ENCODE measurements at regions not wholly inside any gene's neighbourhood (a gene's known extent, or its start where the extent isn't known, plus 50 kb on each side); places are given as distances from the start of the nearest gene placed in this dataset.

DNA sequence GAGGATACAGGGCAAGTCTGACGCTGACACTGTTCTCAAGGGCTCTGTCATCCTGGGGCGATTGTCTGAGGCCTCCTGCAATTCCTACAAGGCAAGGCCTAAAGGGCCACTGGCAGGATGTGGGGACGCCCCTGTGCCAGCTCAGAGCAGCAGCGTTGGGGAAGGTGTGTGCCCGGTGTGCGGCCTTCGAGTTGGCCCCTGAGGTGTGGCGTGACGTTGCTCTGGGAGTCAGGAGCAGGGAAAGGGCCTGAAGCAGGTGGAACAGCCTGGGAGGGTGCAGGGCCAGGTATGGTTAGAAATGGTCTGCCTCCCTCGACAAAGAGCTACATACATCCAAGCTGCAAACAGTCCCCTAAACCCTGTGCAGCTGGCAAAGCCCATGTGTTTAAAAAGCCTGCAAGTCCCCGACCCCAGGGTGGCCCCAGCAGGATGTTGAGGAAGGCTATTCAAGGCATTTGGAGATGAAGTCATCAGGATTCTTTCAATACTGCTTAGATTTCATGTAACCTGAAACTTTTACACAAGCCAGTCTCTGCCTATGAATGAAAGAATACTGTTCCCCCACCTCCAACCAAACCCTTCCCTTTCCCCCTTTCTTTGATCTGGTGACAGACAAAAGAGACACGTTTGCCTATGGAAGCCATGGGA, 142.5 kb upstream of the TNS3 start:
- no peak overlapping the region for H3K4me3 Mint-ChIP-seq
- peaks cover 82% of the 10 kb centered on the region for H3K4me1 Mint-ChIP-seq
- peak overlapping the region; percentile 97 for H3K27ac Mint-ChIP-seq
- no peak for DNase-seq (ENCODE audit: low spot score in 2 of 2, unreplicated experiment in 2 of 2)
- H3K9me3 Mint-ChIP-seq = no peaks in the 10 kb centered on the region
- TF ChIP-seq CTCF (IDR thresholded peaks at IDR 0.05; ENCODE audit: unreplicated experiment) = no peak
- H3K36me3 Mint-ChIP-seq = no peaks in the 10 kb centered on the region
- H3K27me3 Mint-ChIP-seq (ENCODE audit: low read depth) = no peaks in the 10 kb centered on the region

DNA sequence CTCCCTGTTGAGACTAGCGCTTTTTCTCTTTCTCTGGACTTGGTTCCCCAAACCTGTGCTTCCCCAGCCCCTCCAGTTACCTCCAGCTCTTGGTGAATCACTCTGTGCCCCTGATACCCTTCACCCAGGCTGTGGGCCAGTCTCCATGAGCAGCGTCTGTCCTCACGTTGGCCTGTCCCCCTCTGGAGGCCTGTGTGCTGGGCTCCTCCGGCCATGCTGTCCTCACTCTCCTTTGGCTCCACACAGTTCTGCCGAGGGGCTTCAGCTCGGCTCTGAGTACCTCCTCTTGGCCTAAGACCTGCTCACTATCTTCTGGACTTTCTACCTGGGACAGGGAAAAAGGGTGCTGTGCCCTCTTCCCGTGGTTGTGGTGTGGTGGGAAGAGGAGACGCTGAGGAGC, 140.2 kb upstream of the TNS3 start:
- no peak for DNase-seq (ENCODE audit: low spot score in 2 of 2, unreplicated experiment in 2 of 2)
- Mint-ChIP-seq H3K4me3 (no peak overlapping the region), H3K4me1 (peaks cover 86% of the 10 kb centered on the region), H3K27ac (peak overlapping the region; percentile 95), H3K36me3 (no peaks in the 10 kb centered on the region), H3K27me3 (ENCODE audit: low read depth) (no peaks in the 10 kb centered on the region), H3K9me3 (peaks cover 4% of the 10 kb centered on the region)
- no peak for TF ChIP-seq CTCF (IDR thresholded peaks at IDR 0.05; ENCODE audit: unreplicated experiment)

DNA sequence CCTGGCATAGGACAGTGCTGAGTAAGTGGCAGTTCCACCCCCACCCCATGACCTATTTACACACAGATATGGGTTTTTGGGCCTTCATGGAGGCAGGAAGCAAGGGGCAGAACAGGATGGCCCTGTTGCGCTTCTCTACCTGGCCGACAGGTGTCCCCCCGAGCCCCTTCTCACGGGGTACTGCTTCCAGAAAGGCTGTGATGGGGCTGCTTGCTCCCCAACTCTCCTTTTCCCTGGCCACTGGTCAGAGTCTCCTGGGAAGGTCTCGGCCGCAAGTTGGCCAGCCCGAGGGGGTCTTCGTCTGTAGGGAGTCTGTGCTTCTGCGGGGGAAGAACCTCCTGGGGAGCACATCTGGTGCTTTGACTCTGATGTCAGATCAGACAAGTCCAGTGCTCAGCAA, 139.8 kb upstream of the TNS3 start:
- DNase-seq (ENCODE audit: low spot score in 2 of 2, unreplicated experiment in 2 of 2) = no peak
- Mint-ChIP-seq H3K27me3 (ENCODE audit: low read depth) (no peaks in the 10 kb centered on the region), H3K9me3 (peaks cover 6% of the 10 kb centered on the region), H3K27ac (peak overlapping the region; percentile 95), H3K36me3 (no peaks in the 10 kb centered on the region), H3K4me1 (peaks cover 85% of the 10 kb centered on the region), H3K4me3 (no peak overlapping the region)
- TF ChIP-seq CTCF (IDR thresholded peaks at IDR 0.05; ENCODE audit: unreplicated experiment) = no peak

DNA sequence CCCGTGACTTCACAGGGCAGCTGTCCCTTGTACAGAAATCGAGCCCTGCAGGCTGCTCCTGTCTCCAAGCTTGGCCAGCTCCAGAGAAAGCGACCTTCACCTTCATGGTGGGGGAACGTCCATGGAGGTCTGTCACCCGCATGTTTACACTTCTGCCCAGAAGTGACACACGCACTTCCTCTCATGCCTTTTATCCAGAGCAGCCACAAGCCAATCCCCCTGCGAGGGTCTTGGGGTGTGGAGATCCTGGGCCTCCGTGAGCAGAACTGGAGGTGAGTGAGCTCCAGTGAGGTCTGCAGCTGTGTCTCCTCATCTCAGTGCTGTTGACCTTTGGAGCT, 139.0 kb upstream of the TNS3 start:
- Mint-ChIP-seq H3K27ac (peak overlapping the region; percentile 95), H3K9me3 (peaks cover 6% of the 10 kb centered on the region), H3K4me3 (no peak overlapping the region), H3K27me3 (ENCODE audit: low read depth) (no peaks in the 10 kb centered on the region), H3K4me1 (peaks cover 80% of the 10 kb centered on the region), H3K36me3 (no peaks in the 10 kb centered on the region)
- TF ChIP-seq CTCF (IDR thresholded peaks at IDR 0.05; ENCODE audit: unreplicated experiment) = no peak
- DNase-seq (ENCODE audit: low spot score in 2 of 2, unreplicated experiment in 2 of 2) = no peak

GRCh38 chr7:47720141-47720906, 138.4 kb upstream of the TNS3 start:
- Mint-ChIP-seq H3K9me3 (peaks cover 6% of the 10 kb centered on the region), H3K4me1 (peaks cover 78% of the 10 kb centered on the region), H3K4me3 (no peak overlapping the region), H3K27ac (peak overlapping the region; percentile 95), H3K36me3 (no peaks in the 10 kb centered on the region), H3K27me3 (ENCODE audit: low read depth) (no peaks in the 10 kb centered on the region)
- no peak for TF ChIP-seq CTCF (IDR thresholded peaks at IDR 0.05; ENCODE audit: unreplicated experiment)
- DNase-seq (ENCODE audit: low spot score in 2 of 2, unreplicated experiment in 2 of 2) = peak; percentile 61 to 75

Measured in mesothelial cell of epicardium (in vitro differentiated cells).